Breast epithelium (tissue), 3 donors: ENCODE measurements at regions not wholly inside any gene's neighbourhood (a gene's known extent, or its start where the extent isn't known, plus 50 kb on each side); places are given as distances from the start of the nearest gene placed in this dataset.

Experiments used
- POLR2A ChIP-seq: fragments of 450-650 bp; IDR thresholded peaks from one replicate; pipeline ENCODE4 v1.6.1; 2016; ENCODE audit warnings: antibody characterized with exemption, mild to moderate bottlenecking, moderate library complexity
- POLR2AphosphoS5 ChIP-seq, 3 donors: sonication (generic); formaldehyde crosslinking; IDR thresholded peaks; one replicate each; pipeline ENCODE4 v1.6.1; 2017; ENCODE audit warnings: antibody characterized with exemption in 3 of 3
- TF ChIP-seq, protein P1 (sequence below), 3 donors: fragments of 450-650 bp; IDR thresholded peaks; one replicate each; pipeline ENCODE4 v1.5.1; 2016 to 2017; ENCODE audit warnings: antibody characterized with exemption in 3 of 3, mild to moderate bottlenecking in 3 of 3, moderate library complexity in 3 of 3

- TF ChIP-seq, protein P1, sequence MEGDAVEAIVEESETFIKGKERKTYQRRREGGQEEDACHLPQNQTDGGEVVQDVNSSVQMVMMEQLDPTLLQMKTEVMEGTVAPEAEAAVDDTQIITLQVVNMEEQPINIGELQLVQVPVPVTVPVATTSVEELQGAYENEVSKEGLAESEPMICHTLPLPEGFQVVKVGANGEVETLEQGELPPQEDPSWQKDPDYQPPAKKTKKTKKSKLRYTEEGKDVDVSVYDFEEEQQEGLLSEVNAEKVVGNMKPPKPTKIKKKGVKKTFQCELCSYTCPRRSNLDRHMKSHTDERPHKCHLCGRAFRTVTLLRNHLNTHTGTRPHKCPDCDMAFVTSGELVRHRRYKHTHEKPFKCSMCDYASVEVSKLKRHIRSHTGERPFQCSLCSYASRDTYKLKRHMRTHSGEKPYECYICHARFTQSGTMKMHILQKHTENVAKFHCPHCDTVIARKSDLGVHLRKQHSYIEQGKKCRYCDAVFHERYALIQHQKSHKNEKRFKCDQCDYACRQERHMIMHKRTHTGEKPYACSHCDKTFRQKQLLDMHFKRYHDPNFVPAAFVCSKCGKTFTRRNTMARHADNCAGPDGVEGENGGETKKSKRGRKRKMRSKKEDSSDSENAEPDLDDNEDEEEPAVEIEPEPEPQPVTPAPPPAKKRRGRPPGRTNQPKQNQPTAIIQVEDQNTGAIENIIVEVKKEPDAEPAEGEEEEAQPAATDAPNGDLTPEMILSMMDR (IDR thresholded peaks at IDR 0.05), result no peak
- no peak for TF ChIP-seq POLR2AphosphoS5 (IDR thresholded peaks at IDR 0.05)
- TF ChIP-seq POLR2A, result no peak
These were observed 191.2 kb upstream of the PLXNC1 start for GRCh38 chr12:93957168-93957567.
